Liver (tissue), 8 donors: ENCODE measurements at regions not wholly inside any gene's neighbourhood (a gene's known extent, or its start where the extent isn't known, plus 50 kb on each side); places are given as distances from the start of the nearest gene placed in this dataset.

Experiments
- DNase-seq: peaks from one replicate; pipeline ENCODE4 v3.0.0-alpha.2; 2017; ENCODE audit warnings: low spot score
- H3K27ac ChIP-seq, 2 donors: one replicate each; pipeline ENCODE4 v1.7.0; 2013; ENCODE audit warnings: inconsistent platforms in 2 of 2, low read length in 2 of 2, control low read depth in 1 of 2, low read depth in 1 of 2, mild to moderate bottlenecking in 1 of 2
- H3K27me3 ChIP-seq, 4 donors: one replicate each; pipeline versions ENCODE4 v1.6.1 to v1.7.0; 2013; ENCODE audit warnings: low read length in 3 of 4, inconsistent platforms in 1 of 4, mild to moderate bottlenecking in 1 of 4, moderate library complexity in 1 of 4; ENCODE audit not compliant: control insufficient read depth in 4 of 4, insufficient read depth in 4 of 4
- H3K36me3 ChIP-seq, 4 donors: one replicate each; pipeline versions ENCODE4 v1.6.1 to v1.7.0; 2013; ENCODE audit warnings: low read length in 3 of 4, mild to moderate bottlenecking in 3 of 4, low read depth in 1 of 4, moderate library complexity in 1 of 4; ENCODE audit not compliant: control insufficient read depth in 4 of 4, insufficient read depth in 3 of 4
- H3K4me1 ChIP-seq, 4 donors: one replicate each; pipeline versions ENCODE4 v1.6.1 to v1.7.0; 2013; ENCODE audit warnings: low read length in 3 of 4, mild to moderate bottlenecking in 3 of 4, moderate library complexity in 1 of 4; ENCODE audit not compliant: control insufficient read depth in 4 of 4, insufficient read depth in 4 of 4
- H3K4me3 ChIP-seq, 3 donors: one replicate each; pipeline versions ENCODE4 v1.6.1 to v1.7.0; 2013; ENCODE audit warnings: low read length in 3 of 3, control low read depth in 1 of 3, low read depth in 1 of 3, mild to moderate bottlenecking in 1 of 3
- H3K9ac ChIP-seq, 2 donors: one replicate each; pipeline ENCODE4 v1.7.0; 2013; ENCODE audit warnings: low read length in 2 of 2, mild to moderate bottlenecking in 2 of 2, moderate library complexity in 2 of 2, control low read depth in 1 of 2, low read depth in 1 of 2
- H3K9me3 ChIP-seq, 4 donors: one replicate each; pipeline versions ENCODE4 v1.6.1 to v1.7.0; 2013; ENCODE audit warnings: low read length in 3 of 4; ENCODE audit not compliant: control insufficient read depth in 4 of 4
- ATF3 ChIP-seq: IDR thresholded peaks from 2 replicates; pipeline ENCODE4 v1.6.1; 2016; ENCODE audit warnings: antibody characterized with exemption
- CTCF ChIP-seq: fragments of 150-350 bp; IDR thresholded peaks from 2 replicates; pipeline ENCODE4 v1.5.1; 2017; ENCODE audit warnings: improper control_type of control experiment, low read depth, low read length; ENCODE audit not compliant: missing input control
- FOXA2 ChIP-seq: IDR thresholded peaks from 2 replicates; pipeline ENCODE4 v1.6.1; 2016; ENCODE audit warnings: antibody characterized with exemption
- HNF4A ChIP-seq, 2 donors: conservative IDR thresholded peaks; 2 replicates each; pipeline ENCODE4 v1.6.1; 2016; ENCODE audit warnings: antibody characterized with exemption in 2 of 2, mild to moderate bottlenecking in 2 of 2
- HNF4G ChIP-seq: IDR thresholded peaks from 2 replicates; pipeline ENCODE4 v1.6.1; 2016; ENCODE audit warnings: antibody characterized with exemption
- JUND ChIP-seq, 2 donors: IDR thresholded peaks; 2 replicates each; pipeline ENCODE4 v1.6.1; 2016; ENCODE audit warnings: antibody characterized with exemption in 2 of 2
- NR2F2 ChIP-seq: IDR thresholded peaks from 2 replicates; pipeline ENCODE4 v1.6.1; 2016; ENCODE audit warnings: antibody characterized with exemption
- RAD21 ChIP-seq, 2 donors: IDR thresholded peaks; 2 replicates each; pipeline ENCODE4 v1.6.1; 2016; ENCODE audit warnings: antibody characterized with exemption in 2 of 2, mild to moderate bottlenecking in 2 of 2
- RXRA ChIP-seq, 2 donors: IDR thresholded peaks; 2 replicates each; pipeline ENCODE4 v1.6.1; 2017 to 2018; ENCODE audit warnings: antibody characterized with exemption in 2 of 2, mild to moderate bottlenecking in 1 of 2
- SP1 ChIP-seq: IDR thresholded peaks from 2 replicates; pipeline ENCODE4 v1.6.1; 2018; ENCODE audit warnings: antibody characterized with exemption, mild to moderate bottlenecking
- TAF1 ChIP-seq: conservative IDR thresholded peaks from 2 replicates; pipeline ENCODE4 v1.6.1; 2016; ENCODE audit warnings: antibody characterized with exemption, mild to moderate bottlenecking
- YY1 ChIP-seq: IDR thresholded peaks from 2 replicates; pipeline ENCODE4 v1.6.1; 2016; ENCODE audit warnings: antibody characterized with exemption, mild to moderate bottlenecking
- ZBTB33 ChIP-seq: IDR thresholded peaks from 2 replicates; pipeline ENCODE4 v1.6.1; 2016; ENCODE audit warnings: antibody characterized with exemption
- WGBS: extraction: QIAGEN DNeasy Blood & Tissue Kit; methylation state at CpG from one replicate; pipeline ENCODE4 v1.1.7; 2013; 5-methylcytosine and 5-hydroxymethylcytosine counted together
- donor health status: healthy.
- donor health status: healthy.
- donor health status: healthy.
- donor health status: healthy.
- donor health status: healthy.

GRCh38 chr6:16839631-16840179, 78.4 kb upstream of the ATXN1 start:
- Histone ChIP-seq H3K36me3 (no peaks in the 10 kb centered on the region), H3K9ac (no peak overlapping the region), H3K4me3 (no peak overlapping the region), H3K4me1 (no peaks in the 10 kb centered on the region), H3K9me3 (no peaks in the 10 kb centered on the region), H3K27me3 (no peaks in the 10 kb centered on the region), H3K27ac (no peak overlapping the region)
- no peak for TF ChIP-seq CTCF
- WGBS: 95% methylated on average over 2 of the region's 2 CpGs
- DNase-seq: no peak

- no peak overlapping the region for H3K27ac ChIP-seq
- H3K9ac ChIP-seq: no peak overlapping the region
- no peaks in the 10 kb centered on the region for H3K27me3 ChIP-seq
- H3K4me3 ChIP-seq: no peak overlapping the region
- peaks cover 3 to 5% (median 3%) of the 10 kb centered on the region in 4 donors for H3K4me1 ChIP-seq
- no peak for DNase-seq
- H3K36me3 ChIP-seq: no peaks in the 10 kb centered on the region
- no peaks in the 10 kb centered on the region for H3K9me3 ChIP-seq
- TF ChIP-seq YY1 (no peak), NR2F2 (no peak), JUND (IDR thresholded peaks at IDR 0.05) (no peak), ATF3 (no peak), FOXA2 (no peak), TAF1 (no peak), RXRA (IDR thresholded peaks at IDR 0.05) (no peak), HNF4A (conservative IDR thresholded peaks at IDR 0.05) (no peak), HNF4G (no peak), RAD21 (IDR thresholded peaks at IDR 0.05) (no peak)
- WGBS: 87% methylated on average over 6 of the region's 6 CpGs
Measured at GRCh38 chr6:16837217-16837972, 76.1 kb upstream of the ATXN1 start.

GRCh38 chr6:16836144-16836981, 75.1 kb upstream of the ATXN1 start:
- no peak for DNase-seq
- no peak overlapping the region for H3K27ac ChIP-seq
- H3K4me1 ChIP-seq: peaks cover 5 to 14% (median 11%) of the 10 kb centered on the region in 4 donors
- WGBS: 77% methylated on average over 9 of the region's 9 CpGs
- no peaks in the 10 kb centered on the region for H3K36me3 ChIP-seq
- H3K9ac ChIP-seq: no peak overlapping the region
- TF ChIP-seq CTCF: no peak
- TF ChIP-seq SP1: no peak
- TF ChIP-seq JUND (IDR thresholded peaks at IDR 0.05): no peak
- no peak for TF ChIP-seq RAD21 (IDR thresholded peaks at IDR 0.05)
- TF ChIP-seq FOXA2: no peak
- TF ChIP-seq ZBTB33: no peak
- TF ChIP-seq ATF3: no peak
- H3K4me3 ChIP-seq: no peak overlapping the region
- H3K27me3 ChIP-seq: no peaks in the 10 kb centered on the region
- no peaks in the 10 kb centered on the region for H3K9me3 ChIP-seq
